ENCODE measurements at regions not wholly inside any gene's neighbourhood (a gene's known extent, or its start where the extent isn't known, plus 50 kb on each side); places are given as distances from the start of the nearest gene placed in this dataset.

- TF ChIP-seq CTCF (conservative IDR thresholded peaks at IDR 0.05 in 1 of 2, IDR thresholded peaks at IDR 0.05 in 1 of 2; ENCODE audit: extremely low read depth in 1 of 2, insufficient read depth in 1 of 2, low read depth in 1 of 2, low read length in 2 of 2), result no peak
- no peak for TF ChIP-seq EZH2 (IDR thresholded peaks at IDR 0.05; ENCODE audit: borderline replicate concordance, low read length)
Measured at GRCh38 chr7:156025675-156026074, 213.4 kb upstream of the SHH start.

All from mammary epithelial cell (primary cell).